ENCODE measurements at regions not wholly inside any gene's neighbourhood (a gene's known extent, or its start where the extent isn't known, plus 50 kb on each side); places are given as distances from the start of the nearest gene placed in this dataset.

GRCh38 chr11:28581286-28582242, 473.4 kb downstream of the METTL15 start:
- no peak for DNase-seq

DNA sequence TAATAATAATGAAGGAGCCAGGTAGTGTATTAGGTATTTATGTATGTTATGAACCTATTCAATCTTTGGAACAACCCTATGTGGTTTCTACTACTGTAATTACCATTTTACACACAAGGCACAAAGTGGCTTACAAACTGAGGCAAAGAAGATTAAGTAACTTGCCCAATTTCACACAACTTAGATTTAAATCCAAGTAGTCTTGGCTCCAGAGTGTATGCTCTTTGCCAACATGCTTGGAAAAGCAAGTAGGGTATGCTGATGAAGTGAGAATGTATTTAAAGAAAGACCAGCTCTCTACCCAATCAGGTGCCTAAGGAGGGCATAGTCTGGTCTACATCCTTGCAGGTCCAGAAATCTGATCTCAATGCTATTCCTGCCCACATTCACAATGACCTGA, 463.2 kb downstream of the METTL15 start:
- DNase-seq, result no peak

GRCh38 chr11:28569106-28569505, 460.9 kb downstream of the METTL15 start:
- no peak for DNase-seq

DNA sequence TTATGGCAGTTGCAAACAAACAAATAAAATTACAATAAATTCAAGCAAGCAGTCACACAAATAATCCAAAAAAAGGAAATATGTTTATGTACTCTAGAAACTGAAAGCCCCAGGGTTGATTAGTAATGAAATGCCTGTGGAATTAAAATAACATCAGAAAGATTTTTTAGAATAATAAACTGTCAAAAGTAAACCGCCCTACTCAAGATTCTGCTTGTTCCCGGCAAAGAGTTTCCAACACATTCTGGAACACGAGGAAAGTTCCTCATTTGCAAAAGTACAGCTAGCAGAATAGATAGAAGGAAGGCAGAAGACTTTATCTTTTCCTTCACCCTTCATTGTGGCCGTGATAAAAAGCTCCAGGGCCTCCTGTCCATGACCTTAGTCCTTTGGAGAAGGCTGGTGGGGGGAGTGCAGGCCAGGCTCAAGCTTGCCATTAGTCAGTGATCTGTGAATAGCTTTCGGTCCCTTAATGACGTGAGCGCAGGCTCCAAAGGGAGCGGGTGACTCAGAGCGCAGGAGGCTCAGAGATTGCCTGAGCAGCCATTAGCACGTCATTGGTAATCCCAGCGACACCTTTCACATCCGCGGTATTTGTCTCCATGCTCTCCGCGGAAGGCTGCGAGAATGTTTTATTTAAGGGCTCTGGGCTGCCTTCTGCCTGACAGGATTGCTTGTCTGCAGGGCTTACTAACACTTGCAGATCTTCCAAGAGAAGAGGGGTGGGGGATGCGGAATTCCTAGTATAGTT, 458.3 kb downstream of the METTL15 start:
- peak; percentile 82 for DNase-seq

DNA sequence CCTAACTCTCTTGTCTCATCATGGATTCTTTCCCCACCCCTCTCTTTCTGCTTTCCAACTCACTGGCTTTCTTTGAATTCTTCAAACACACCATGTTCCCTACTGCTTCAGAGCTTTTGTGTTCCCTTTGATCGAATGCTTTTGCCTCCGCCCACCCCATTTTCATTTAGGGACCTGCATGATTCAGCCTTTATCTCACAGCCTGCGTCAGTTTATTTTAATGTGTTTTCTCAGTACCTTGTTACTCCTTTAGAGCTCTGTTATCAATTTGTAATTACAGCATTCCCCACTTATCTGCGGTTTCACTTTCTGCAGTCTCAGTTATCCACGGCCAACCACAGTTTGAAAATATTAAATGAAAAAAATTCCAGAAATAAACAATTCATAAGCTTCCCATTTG, 451.3 kb downstream of the METTL15 start:
- DNase-seq, result no peak

- DNase-seq, result no peak
Measured at GRCh38 chr11:28547321-28547741, 439.1 kb downstream of the METTL15 start.

DNA sequence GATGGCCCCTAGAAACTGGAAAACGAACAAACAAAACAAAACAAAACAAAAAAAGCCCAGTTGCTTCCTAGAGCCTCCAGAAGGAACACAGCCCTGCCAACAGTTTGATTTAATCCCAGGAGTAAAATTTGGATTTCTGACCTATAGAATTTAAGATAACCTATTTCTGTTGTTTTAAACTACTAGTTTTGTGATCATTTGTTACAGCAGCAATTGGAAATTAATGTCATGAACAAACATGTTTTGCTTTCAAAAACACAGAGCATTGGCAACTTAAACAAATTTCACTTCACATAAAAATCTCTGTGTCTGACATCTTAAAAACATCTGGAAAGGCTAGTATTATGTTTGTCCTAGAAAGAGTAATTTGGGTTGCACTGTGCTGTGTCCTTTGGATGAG, 437.3 kb downstream of the METTL15 start:
- DNase-seq, result no peak

DNA sequence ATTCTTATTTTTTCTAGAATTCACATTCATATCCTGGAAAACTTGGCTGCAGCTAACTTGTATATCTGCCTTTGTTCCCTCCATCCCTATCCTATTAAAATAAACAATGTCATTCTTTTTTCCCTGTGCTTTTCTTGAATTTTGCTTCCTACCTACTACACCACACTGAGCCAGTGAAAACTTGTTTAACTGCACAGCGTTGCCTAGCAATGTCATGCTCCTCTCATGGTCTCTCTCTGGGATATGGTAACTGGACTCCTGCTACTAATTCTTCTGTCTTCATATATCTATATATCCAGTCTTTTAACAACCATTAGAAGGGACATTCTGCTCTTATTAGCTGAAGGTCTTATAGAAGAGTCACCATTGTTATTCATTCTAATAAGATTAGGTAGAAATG, 434.4 kb downstream of the METTL15 start:
- DNase-seq, result no peak

- no peak for DNase-seq
Measured at GRCh38 chr11:28539239-28540030, 431.2 kb downstream of the METTL15 start.

DNA sequence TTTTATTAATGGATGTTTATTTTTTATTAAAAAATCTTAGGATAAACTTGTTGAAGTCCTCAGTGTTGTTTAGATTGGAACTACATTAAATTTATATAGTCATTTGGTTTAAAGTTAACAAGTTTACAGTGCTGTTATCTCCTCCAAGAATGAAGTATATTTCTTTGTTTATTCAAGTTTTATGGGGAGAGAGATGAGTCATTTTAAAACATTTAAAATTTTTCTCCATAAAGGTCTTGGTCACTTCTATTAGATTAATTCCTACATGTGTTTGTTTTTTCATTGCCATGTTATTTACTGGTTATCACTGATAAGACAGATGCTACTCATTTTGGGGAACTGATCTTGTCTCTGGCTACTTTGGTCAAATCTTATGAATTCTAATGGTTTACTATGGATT, 429.6 kb downstream of the METTL15 start:
- DNase-seq, result no peak

- DNase-seq, result no peak
Measured at GRCh38 chr11:28536504-28537267, 428.5 kb downstream of the METTL15 start.

GRCh38 chr11:28535677-28536076, 427.5 kb downstream of the METTL15 start:
- no peak for DNase-seq

GRCh38 chr11:28529540-28530410, 421.6 kb downstream of the METTL15 start:
- peak; percentile 26 for DNase-seq

DNA sequence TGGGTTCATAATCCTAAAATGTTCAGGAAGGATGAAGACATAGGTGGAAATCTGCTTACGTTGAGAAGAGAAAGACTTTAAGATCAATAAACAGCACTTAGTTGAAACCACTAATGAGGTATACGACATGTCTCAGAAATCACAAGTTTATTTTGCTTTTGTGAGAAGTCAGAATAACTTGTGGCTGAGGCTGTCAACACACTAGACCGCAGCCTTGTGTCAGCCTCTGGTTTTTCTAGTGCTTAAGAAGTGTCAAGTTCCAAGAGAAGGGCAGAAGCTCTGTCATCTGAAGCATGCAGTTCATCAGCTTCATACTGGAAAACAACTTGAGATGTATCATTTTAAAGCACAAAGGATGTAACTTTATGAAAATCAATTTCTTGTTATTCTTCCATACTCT, 420.9 kb downstream of the METTL15 start:
- DNase-seq, result no peak

- no peak for DNase-seq
Measured at GRCh38 chr11:28528217-28528616, 420.0 kb downstream of the METTL15 start.

DNA sequence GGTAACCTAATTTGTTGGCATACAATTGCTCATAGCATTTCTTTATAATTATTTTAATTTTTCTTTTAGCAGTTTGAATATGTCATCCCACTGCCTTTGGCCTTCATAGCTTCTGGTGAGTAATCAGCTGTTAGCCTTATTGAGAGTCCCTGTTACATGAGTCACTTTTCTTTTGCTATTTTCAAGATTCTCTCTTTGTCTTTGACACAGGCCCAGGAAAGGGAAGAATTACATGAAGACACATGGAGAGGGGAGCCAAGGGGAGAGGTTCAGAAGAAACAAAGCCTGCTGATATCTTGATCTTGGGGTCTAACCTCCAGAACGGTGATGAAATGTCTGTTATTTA, 418.2 kb downstream of the METTL15 start:
- DNase-seq, result no peak

DNA sequence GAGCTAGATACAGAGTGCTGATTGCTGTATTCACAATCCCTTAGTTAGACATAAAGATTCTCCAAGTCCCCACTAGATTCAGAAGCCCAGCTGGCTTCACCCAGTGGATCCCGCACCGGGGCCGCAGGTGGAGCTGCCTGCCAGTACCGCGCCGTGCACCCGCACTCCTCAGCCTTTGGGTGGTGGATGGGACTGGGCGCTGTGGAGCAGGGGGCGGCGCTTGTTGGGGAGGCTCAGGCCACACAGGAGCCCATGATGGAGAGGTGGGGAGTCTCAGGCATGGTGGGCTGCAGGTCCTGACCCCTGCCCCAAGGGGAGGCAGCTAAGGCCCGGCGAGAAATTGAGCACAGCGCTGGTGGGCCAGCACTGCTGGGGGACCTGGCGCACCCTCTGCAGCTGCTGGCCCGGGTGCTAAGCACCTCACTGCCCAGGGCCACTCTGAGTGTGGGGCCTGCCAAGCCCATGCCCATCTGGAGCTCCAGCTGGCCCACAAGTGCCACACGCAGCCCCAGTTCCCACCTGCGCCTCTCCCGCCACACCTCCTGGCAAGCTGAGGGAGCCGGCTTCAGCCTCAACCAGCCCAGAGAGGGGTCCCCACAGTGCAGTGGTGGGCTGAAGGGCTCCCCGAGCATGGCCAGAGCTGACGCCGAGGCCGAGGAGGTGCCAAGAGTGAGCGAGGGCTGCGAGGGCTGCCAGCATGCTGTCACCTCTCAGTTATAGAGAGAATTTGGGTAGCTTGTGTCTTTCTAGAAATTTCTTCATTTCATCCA, 417.6 kb downstream of the METTL15 start:
- no peak for DNase-seq

DNA sequence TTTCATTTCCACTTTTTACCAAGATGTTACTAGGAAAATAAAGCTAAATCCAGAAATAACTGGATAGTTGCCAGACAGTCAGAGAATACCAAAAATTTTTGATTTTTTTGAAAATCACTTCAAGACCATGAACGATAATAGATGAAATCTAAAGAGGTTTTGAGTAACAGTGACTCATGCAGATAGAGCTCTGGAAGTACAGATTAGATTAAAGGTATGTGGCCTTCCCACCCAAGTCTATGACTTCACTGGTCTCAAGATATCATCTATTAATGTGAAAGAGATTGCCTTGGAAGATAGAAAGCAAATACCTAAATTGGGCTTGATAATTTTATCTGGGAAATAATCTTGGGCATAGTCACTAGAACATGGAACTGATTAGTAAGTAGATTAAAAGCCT, 415.9 kb downstream of the METTL15 start:
- no peak for DNase-seq

DNA sequence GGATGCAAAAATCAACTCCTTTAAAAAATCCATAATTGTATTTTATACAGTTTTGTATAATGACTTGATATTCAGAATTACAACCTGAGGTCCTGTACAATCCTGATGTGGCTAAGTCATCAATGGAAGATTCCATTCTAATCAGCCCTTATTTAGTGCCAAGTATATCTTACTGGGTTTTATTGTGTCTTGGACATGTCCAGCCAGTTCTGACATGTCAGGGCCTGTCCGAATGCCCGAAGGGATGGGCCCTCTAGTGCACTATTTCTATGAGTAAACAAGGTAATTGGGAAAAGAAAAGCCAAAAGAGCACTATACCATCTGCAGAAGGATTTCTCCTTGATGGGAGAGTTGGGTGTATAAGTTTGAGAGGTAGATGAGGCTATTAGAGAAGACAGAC, 412.9 kb downstream of the METTL15 start:
- DNase-seq, result no peak

GRCh38 chr11:28520291-28520690, 412.1 kb downstream of the METTL15 start:
- DNase-seq, result no peak

DNA sequence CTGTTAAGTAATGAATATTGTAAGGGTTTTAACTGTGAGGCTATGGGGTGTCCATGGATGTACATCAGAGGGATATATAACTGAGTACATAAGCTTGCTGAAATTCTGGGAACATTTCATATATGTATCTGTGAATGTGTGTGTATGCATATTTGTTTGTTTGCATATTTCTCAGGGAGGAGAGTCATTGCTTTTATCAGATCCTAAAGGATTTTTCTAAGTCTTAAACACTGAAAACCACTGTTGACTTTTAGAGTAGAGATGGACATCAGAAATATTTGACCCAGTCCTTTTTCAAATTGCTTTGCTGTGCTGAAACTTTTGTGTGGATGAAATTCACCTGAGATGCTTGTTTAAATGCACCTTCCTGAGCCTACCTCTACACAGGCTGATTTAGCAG, 410.6 kb downstream of the METTL15 start:
- no peak for DNase-seq
